Loucy (cell line): ENCODE measurements at regions not wholly inside any gene's neighbourhood (a gene's known extent, or its start where the extent isn't known, plus 50 kb on each side); places are given as distances from the start of the nearest gene placed in this dataset.

Experiments used
- H2AFZ ChIP-seq: fragments of 200-600 bp; sonication (generic); 2 replicates; pipeline ENCODE4 v1.6.0; 2016; ENCODE audit warnings: antibody characterized with exemption, mild to moderate bottlenecking, low read length, moderate library complexity
- H3F3A ChIP-seq: fragments of 200-600 bp; 2 replicates; pipeline ENCODE4 v1.6.0; 2016; ENCODE audit warnings: antibody characterized with exemption, low read depth, mild to moderate bottlenecking
- H3K27me3 ChIP-seq: fragments of 200-600 bp; sonication (generic); 2 replicates; pipeline ENCODE4 v1.6.1; 2014; ENCODE audit warnings: low read length, mild to moderate bottlenecking; ENCODE audit not compliant: insufficient read depth, poor library complexity, severe bottlenecking
- H3K36me3 ChIP-seq: fragments of 200-600 bp; sonication (generic); 2 replicates; pipeline ENCODE4 v1.6.1; 2016; ENCODE audit warnings: low read length; ENCODE audit not compliant: insufficient read depth
- H3K4me1 ChIP-seq: fragments of 200-600 bp; sonication (generic); 2 replicates; pipeline ENCODE4 v1.5.1; 2014; ENCODE audit warnings: low read length, mild to moderate bottlenecking; ENCODE audit not compliant: insufficient read depth, poor library complexity, severe bottlenecking
- H3K4me2 ChIP-seq: fragments of 200-600 bp; sonication (generic); 2 replicates; pipeline ENCODE4 v1.6.0; 2014; ENCODE audit warnings: antibody characterized with exemption, low read length, low read depth, mild to moderate bottlenecking; ENCODE audit not compliant: poor library complexity, severe bottlenecking
- H3K4me3 ChIP-seq: fragments of 200-600 bp; sonication (generic); 2 replicates; pipeline ENCODE4 v1.5.1; 2014; ENCODE audit warnings: low read length, mild to moderate bottlenecking, mixed read lengths; ENCODE audit not compliant: poor library complexity, severe bottlenecking
- H3K79me2 ChIP-seq: fragments of 200-600 bp; sonication (generic); 2 replicates; pipeline ENCODE4 v1.6.1; 2014; ENCODE audit warnings: low read length; ENCODE audit not compliant: insufficient read depth
- H3K9ac ChIP-seq: fragments of 200-600 bp; sonication (generic); 2 replicates; pipeline ENCODE4 v1.6.0; 2014; ENCODE audit warnings: mild to moderate bottlenecking, low read depth, low read length, moderate library complexity; ENCODE audit not compliant: poor library complexity, severe bottlenecking
- H3K9me2 ChIP-seq: fragments of 200-600 bp; sonication (generic); replicated peaks from 2 replicates; pipeline ENCODE4 v1.6.1; 2016; ENCODE audit warnings: low read depth, low read length, mixed read lengths
- H3K9me3 ChIP-seq: fragments of 200-600 bp; sonication (generic); 2 replicates; pipeline ENCODE4 v1.6.1; 2014; ENCODE audit warnings: mild to moderate bottlenecking, antibody characterized with exemption, low read length, low read depth; ENCODE audit not compliant: insufficient read depth
- H4K20me1 ChIP-seq: fragments of 200-600 bp; sonication (generic); 2 replicates; pipeline ENCODE4 v1.6.0; 2014; ENCODE audit warnings: antibody characterized with exemption, low read length, mild to moderate bottlenecking; ENCODE audit not compliant: insufficient read depth, poor library complexity, severe bottlenecking
- EZH2phosphoT487 ChIP-seq: fragments of 200-600 bp; IDR thresholded peaks from 2 replicates; pipeline ENCODE4 v1.6.1; 2018; ENCODE audit warnings: antibody characterized with exemption, mild to moderate bottlenecking, moderate library complexity, borderline replicate concordance
- TF ChIP-seq, protein P1 (sequence below): fragments of 200-600 bp; sonication (generic); conservative IDR thresholded peaks from 2 replicates; pipeline ENCODE4 v1.5.1; 2014; ENCODE audit warnings: mild to moderate bottlenecking, antibody characterized with exemption, low read length

DNA sequence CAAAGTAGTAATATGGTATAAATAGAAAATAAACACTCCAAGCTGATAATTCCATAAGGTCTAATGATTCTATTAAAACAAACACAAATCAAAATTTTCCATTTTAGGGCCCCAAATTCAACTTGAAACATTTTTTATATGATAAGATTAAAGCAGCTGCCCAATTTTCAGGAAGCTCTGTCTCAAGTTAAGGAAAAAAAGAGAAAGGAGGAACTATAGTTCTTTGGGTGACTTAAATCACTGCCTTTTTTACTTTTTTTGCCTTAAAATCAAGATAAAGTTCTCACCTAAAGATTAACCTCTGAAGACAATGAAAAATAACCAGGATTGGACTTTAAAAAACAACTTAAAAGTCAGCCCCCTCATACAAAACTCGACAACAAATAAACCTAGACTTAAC lies 76.0 kb upstream of the IFNE start:
- no peaks in the 10 kb centered on the region for H3K36me3 ChIP-seq
- no peak overlapping the region for H3K4me3 ChIP-seq
- no peaks in the 10 kb centered on the region for H3K4me1 ChIP-seq
- H3K9ac ChIP-seq, result no peak overlapping the region
- H2AFZ ChIP-seq, result no peak overlapping the region
- no peaks in the 10 kb centered on the region for H3K9me2 ChIP-seq
- no peaks in the 10 kb centered on the region for H3K9me3 ChIP-seq
- H3K4me2 ChIP-seq, result no peak overlapping the region
- no peak for TF ChIP-seq EZH2phosphoT487
- TF ChIP-seq, protein P1, sequence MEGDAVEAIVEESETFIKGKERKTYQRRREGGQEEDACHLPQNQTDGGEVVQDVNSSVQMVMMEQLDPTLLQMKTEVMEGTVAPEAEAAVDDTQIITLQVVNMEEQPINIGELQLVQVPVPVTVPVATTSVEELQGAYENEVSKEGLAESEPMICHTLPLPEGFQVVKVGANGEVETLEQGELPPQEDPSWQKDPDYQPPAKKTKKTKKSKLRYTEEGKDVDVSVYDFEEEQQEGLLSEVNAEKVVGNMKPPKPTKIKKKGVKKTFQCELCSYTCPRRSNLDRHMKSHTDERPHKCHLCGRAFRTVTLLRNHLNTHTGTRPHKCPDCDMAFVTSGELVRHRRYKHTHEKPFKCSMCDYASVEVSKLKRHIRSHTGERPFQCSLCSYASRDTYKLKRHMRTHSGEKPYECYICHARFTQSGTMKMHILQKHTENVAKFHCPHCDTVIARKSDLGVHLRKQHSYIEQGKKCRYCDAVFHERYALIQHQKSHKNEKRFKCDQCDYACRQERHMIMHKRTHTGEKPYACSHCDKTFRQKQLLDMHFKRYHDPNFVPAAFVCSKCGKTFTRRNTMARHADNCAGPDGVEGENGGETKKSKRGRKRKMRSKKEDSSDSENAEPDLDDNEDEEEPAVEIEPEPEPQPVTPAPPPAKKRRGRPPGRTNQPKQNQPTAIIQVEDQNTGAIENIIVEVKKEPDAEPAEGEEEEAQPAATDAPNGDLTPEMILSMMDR, result no peak
- H3K79me2 ChIP-seq, result no peaks in the 10 kb centered on the region
- H3K27me3 ChIP-seq, result no peaks in the 10 kb centered on the region
- H3F3A ChIP-seq, result no peaks in the 10 kb centered on the region
- no peaks in the 10 kb centered on the region for H4K20me1 ChIP-seq

DNA sequence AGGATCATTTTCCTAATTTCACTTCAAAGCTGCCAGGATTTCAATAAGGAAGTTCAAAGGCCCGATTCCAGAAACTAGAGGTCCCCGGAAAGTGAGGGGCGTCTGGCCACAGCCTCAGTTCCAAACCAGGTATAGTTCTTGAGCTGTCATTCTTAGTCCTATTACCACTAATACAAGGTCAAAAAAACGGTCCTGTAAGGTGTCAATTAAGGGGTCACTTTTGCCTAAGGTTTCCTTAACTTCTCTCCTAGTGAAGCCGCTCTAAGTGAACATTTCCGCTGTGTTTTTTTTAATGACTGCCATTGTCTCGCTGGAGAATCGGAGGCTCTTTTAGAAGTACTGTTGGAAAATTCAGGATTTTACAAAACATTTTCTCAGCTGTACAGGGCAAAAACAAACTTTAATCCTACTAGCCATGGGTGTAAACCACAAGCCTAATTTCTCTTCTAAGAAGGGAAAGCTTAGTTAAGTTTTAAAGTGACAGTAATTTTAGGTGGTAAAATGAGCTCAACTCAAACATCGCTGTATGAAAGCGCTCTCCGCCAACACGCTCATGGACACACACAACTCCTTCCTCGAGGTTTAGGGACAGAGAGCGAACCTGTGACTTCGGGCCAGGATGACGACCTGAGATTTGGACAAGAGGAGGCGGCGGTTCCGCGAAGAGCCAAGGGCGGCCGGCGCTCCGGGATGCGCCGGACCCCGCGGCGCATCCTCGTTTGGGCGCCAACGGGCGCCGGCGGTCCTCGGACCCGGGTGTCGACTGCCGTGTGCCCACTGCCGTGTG lies 76.7 kb upstream of the IFNE start:
- no peaks in the 10 kb centered on the region for H3K27me3 ChIP-seq
- H3K9me3 ChIP-seq, result no peaks in the 10 kb centered on the region
- no peaks in the 10 kb centered on the region for H3F3A ChIP-seq
- H3K4me1 ChIP-seq, result no peaks in the 10 kb centered on the region
- TF ChIP-seq, protein P1, result no peak
- no peak for TF ChIP-seq EZH2phosphoT487
- no peaks in the 10 kb centered on the region for H3K9me2 ChIP-seq
- H2AFZ ChIP-seq, result no peak overlapping the region
- no peaks in the 10 kb centered on the region for H3K79me2 ChIP-seq
- H3K9ac ChIP-seq, result no peak overlapping the region
- H3K36me3 ChIP-seq, result no peaks in the 10 kb centered on the region
- H3K4me2 ChIP-seq, result no peak overlapping the region
- H4K20me1 ChIP-seq, result no peaks in the 10 kb centered on the region
- no peak overlapping the region for H3K4me3 ChIP-seq

- H3K9me3 ChIP-seq, result no peaks in the 10 kb centered on the region
- no peaks in the 10 kb centered on the region for H3K36me3 ChIP-seq
- H4K20me1 ChIP-seq, result no peaks in the 10 kb centered on the region
- H3K9me2 ChIP-seq, result no peaks in the 10 kb centered on the region
- no peak overlapping the region for H2AFZ ChIP-seq
- H3K4me3 ChIP-seq, result no peak overlapping the region
- no peaks in the 10 kb centered on the region for H3K4me1 ChIP-seq
- H3K9ac ChIP-seq, result no peak overlapping the region
- H3K27me3 ChIP-seq, result no peaks in the 10 kb centered on the region
- TF ChIP-seq EZH2phosphoT487, result no peak
- TF ChIP-seq, protein P1, result no peak
- no peak overlapping the region for H3K4me2 ChIP-seq
- no peaks in the 10 kb centered on the region for H3F3A ChIP-seq
- no peaks in the 10 kb centered on the region for H3K79me2 ChIP-seq
Observed at GRCh38 chr9:21559402-21560280, 77.5 kb upstream of the IFNE start.
